H1 (cell line): ENCODE measurements at regions not wholly inside any gene's neighbourhood (a gene's known extent, or its start where the extent isn't known, plus 50 kb on each side); places are given as distances from the start of the nearest gene placed in this dataset.

Experiments used
- CTCF ChIA-PET: fragments of 300-600 bp; sonication (Branson Sonifier 250); formaldehyde crosslinking; loops from one replicate; lab custom pipeline; 2021; ENCODE audit not compliant: partially characterized antibody; lab: Charles Lee
- POLR2A ChIA-PET: fragments of 300-600 bp; sonication (Branson Sonifier 250); formaldehyde crosslinking; loops from one replicate; lab custom pipeline; 2021; ENCODE audit warnings: inconsistent platforms; ENCODE audit not compliant: partially characterized antibody; lab: Charles Lee
- DNase-seq, 2 experiments: peaks; one replicate each; pipeline versions ENCODE4 v3.0.0 to v3.0.0-alpha.2; 2010 to 2022; ENCODE audit warnings: low spot score in 2 of 2, low read depth in 1 of 2, mixed read lengths in 1 of 2
- FAIRE-seq: peaks from 2 replicates; lab custom pipeline; 2011; peaks lifted over from hg19 to GRCh38; lab: Jason Lieb, UNC
- H2AFZ ChIP-seq: 2 replicates; pipeline ENCODE4 v1.8.1; 2012; ENCODE audit warnings: low read length, inconsistent platforms
- H2AK5ac ChIP-seq: 2 replicates; pipeline ENCODE4 v1.6.1; 2013; ENCODE audit warnings: low read depth, low read length
- H2BK120ac ChIP-seq: replicated peaks from 2 replicates; pipeline ENCODE3; 2013; ENCODE audit warnings: low read depth, low read length, inconsistent platforms
- H2BK12ac ChIP-seq: 2 replicates; pipeline ENCODE4 v1.6.1; 2013; ENCODE audit warnings: low read depth, low read length
- H2BK15ac ChIP-seq: 2 replicates; pipeline ENCODE4 v1.6.1; 2013; ENCODE audit warnings: low read length
- H2BK20ac ChIP-seq: 2 replicates; pipeline ENCODE4 v1.6.1; 2013; ENCODE audit warnings: low read length
- H2BK5ac ChIP-seq: 2 replicates; pipeline ENCODE4 v1.6.1; 2013; ENCODE audit warnings: low read depth, low read length
- H3K14ac ChIP-seq: 2 replicates; pipeline ENCODE4 v1.6.1; 2013; ENCODE audit warnings: inconsistent platforms; ENCODE audit not compliant: insufficient read length
- H3K18ac ChIP-seq: 2 replicates; pipeline ENCODE4 v1.6.1; 2013; ENCODE audit warnings: low read length; ENCODE audit errors: extremely low read depth
- H3K23ac ChIP-seq: 2 replicates; pipeline ENCODE4 v1.6.1; 2013; ENCODE audit warnings: inconsistent platforms; ENCODE audit not compliant: insufficient read length
- H3K23me2 ChIP-seq: 2 replicates; pipeline ENCODE4 v1.6.1; 2013; ENCODE audit warnings: low read depth, low read length
- H3K27ac ChIP-seq: 2 replicates; pipeline ENCODE4 v1.6.1; 2011; ENCODE audit warnings: low read depth, low read length, inconsistent platforms
- H3K27me3 ChIP-seq, 4 experiments: replicated peaks in 1 of 4; 1 replicate in 1 of 4; 2 replicates in 3 of 4; pipeline versions ENCODE4 v1.6.1 to v1.8.1; 2011 to 2013; ENCODE audit warnings: low read length in 3 of 4, mild to moderate bottlenecking in 3 of 4, inconsistent platforms in 2 of 4, mixed read lengths in 2 of 4, moderate library complexity in 1 of 4; ENCODE audit not compliant: control insufficient read depth in 3 of 4, insufficient read depth in 3 of 4; ENCODE audit errors: extremely low read depth in 1 of 4
- H3K36me3 ChIP-seq, 4 experiments: 2 replicates each; pipeline versions ENCODE4 v1.6.1 to v1.8.1; 2011 to 2013; ENCODE audit warnings: mild to moderate bottlenecking in 4 of 4, low read length in 3 of 4, moderate library complexity in 2 of 4, control low read depth in 1 of 4, inconsistent platforms in 1 of 4; ENCODE audit not compliant: insufficient read depth in 4 of 4, control insufficient read depth in 2 of 4
- H3K4ac ChIP-seq: replicated peaks from 2 replicates; pipeline ENCODE3; 2013; ENCODE audit warnings: low read length, low read depth, mixed read lengths, inconsistent platforms; ENCODE audit not compliant: insufficient read length
- H3K4me1 ChIP-seq, 4 experiments: replicated peaks in 1 of 4; 1 replicate in 1 of 4; 2 replicates in 3 of 4; pipeline versions ENCODE4 v1.6.1 to v1.8.1; 2011 to 2013; ENCODE audit warnings: low read length in 3 of 4, inconsistent platforms in 2 of 4, mixed read lengths in 1 of 4; ENCODE audit not compliant: insufficient read depth in 4 of 4, control insufficient read depth in 3 of 4
- H3K4me2 ChIP-seq, 2 experiments: 2 replicates each; pipeline versions ENCODE4 v1.6.1 to v1.8.1; 2011 to 2013; ENCODE audit warnings: low read depth in 2 of 2, low read length in 2 of 2, control low read depth in 1 of 2, inconsistent platforms in 1 of 2, mild to moderate bottlenecking in 1 of 2; ENCODE audit not compliant: insufficient read depth in 1 of 2
- H3K4me3 ChIP-seq, 4 experiments: fragments of 200-600, 300-600 bp in 1 of 4; sonication (generic), shearing (Covaris generic), sonication (Bioruptor Twin) in 1 of 4; 2 replicates each; pipeline versions ENCODE4 v1.5.1 to v1.8.1; 2011 to 2016; ENCODE audit warnings: low read length in 4 of 4, low read depth in 3 of 4, control low read depth in 2 of 4, inconsistent platforms in 2 of 4, mild to moderate bottlenecking in 2 of 4, mixed read lengths in 1 of 4, moderate library complexity in 1 of 4; ENCODE audit not compliant: insufficient read depth in 2 of 4; ENCODE audit errors: extremely low read depth in 1 of 4
- H3K56ac ChIP-seq: replicated peaks from 2 replicates; pipeline ENCODE3; 2013; ENCODE audit warnings: low read depth, mild to moderate bottlenecking, mixed read lengths, low read length, inconsistent platforms; ENCODE audit not compliant: insufficient read length
- H3K79me1 ChIP-seq: 2 replicates; pipeline ENCODE4 v1.6.1; 2013; ENCODE audit warnings: low read depth, low read length, control low read depth
- H3K79me2 ChIP-seq, 2 experiments: 2 replicates each; pipeline versions ENCODE4 v1.6.1 to v1.8.1; 2012 to 2013; ENCODE audit warnings: low read length in 2 of 2, mild to moderate bottlenecking in 2 of 2, inconsistent platforms in 1 of 2; ENCODE audit not compliant: insufficient read depth in 2 of 2, control insufficient read depth in 1 of 2
- H3K9ac ChIP-seq, 4 experiments: replicated peaks in 1 of 4; 1 replicate in 1 of 4; 2 replicates in 3 of 4; pipeline versions ENCODE4 v1.6.1 to v1.8.1; 2011 to 2013; ENCODE audit warnings: low read depth in 3 of 4, low read length in 3 of 4, control low read depth in 2 of 4, mild to moderate bottlenecking in 2 of 4, moderate library complexity in 2 of 4, inconsistent platforms in 1 of 4; ENCODE audit errors: extremely low read depth in 1 of 4
- H3K9me3 ChIP-seq, 2 experiments: 2 replicates each; pipeline versions ENCODE4 v1.6.1 to v1.8.1; 2012 to 2013; ENCODE audit warnings: mild to moderate bottlenecking in 2 of 2, moderate library complexity in 2 of 2, control low read depth in 1 of 2, inconsistent platforms in 1 of 2, low read depth in 1 of 2, low read length in 1 of 2, mixed read lengths in 1 of 2; ENCODE audit not compliant: insufficient read depth in 2 of 2
- H4K20me1 ChIP-seq, 2 experiments: replicated peaks in 1 of 2; 2 replicates each; pipeline versions ENCODE3 to v1.8.1; 2011 to 2013; ENCODE audit warnings: inconsistent platforms in 2 of 2, low read length in 2 of 2, mild to moderate bottlenecking in 1 of 2; ENCODE audit not compliant: insufficient read depth in 2 of 2, control insufficient read depth in 1 of 2
- H4K5ac ChIP-seq: 2 replicates; pipeline ENCODE4 v1.6.1; 2013; ENCODE audit warnings: low read length, low read depth, mixed read lengths, inconsistent platforms; ENCODE audit not compliant: insufficient read length
- H4K8ac ChIP-seq: 2 replicates; pipeline ENCODE4 v1.8.0; 2013; ENCODE audit warnings: mild to moderate bottlenecking, moderate library complexity, low read length, inconsistent platforms; ENCODE audit not compliant: insufficient read depth; ENCODE audit errors: extremely low read depth
- H4K91ac ChIP-seq: replicated peaks from 2 replicates; pipeline ENCODE3; 2013; ENCODE audit warnings: low read length, mixed read lengths, inconsistent platforms; ENCODE audit not compliant: insufficient read length
- BRCA1 ChIP-seq: IDR thresholded peaks from 2 replicates; pipeline ENCODE4 v1.6.1; 2012; ENCODE audit warnings: low read depth, low read length, improper control_type of control experiment
- CTCF ChIP-seq, 3 experiments: IDR thresholded peaks; 1 replicate in 2 of 3; 2 replicates in 1 of 3; pipeline versions ENCODE4 v1.5.1 to v1.6.1; 2011; ENCODE audit warnings: low read length in 3 of 3, mild to moderate bottlenecking in 3 of 3, inconsistent platforms in 2 of 3, low read depth in 1 of 3, moderate library complexity in 1 of 3; ENCODE audit not compliant: insufficient read depth in 1 of 3; ENCODE audit errors: control extremely low read depth in 1 of 3
- EZH2 ChIP-seq: fragments of 200-600 bp; sonication (generic); IDR thresholded peaks from 2 replicates; pipeline ENCODE4 v1.7.1; 2012; ENCODE audit warnings: low read depth, mild to moderate bottlenecking, moderate library complexity, low read length, inconsistent platforms; ENCODE audit not compliant: severe bottlenecking
- RAD21 ChIP-seq, 2 experiments: IDR thresholded peaks in 1 of 2; conservative IDR thresholded peaks in 1 of 2; 2 replicates each; pipeline ENCODE4 v1.6.1; 2011; ENCODE audit warnings: low read depth in 2 of 2, low read length in 2 of 2, improper control_type of control experiment in 1 of 2, inconsistent platforms in 1 of 2, mild to moderate bottlenecking in 1 of 2, moderate library complexity in 1 of 2
- SP2 ChIP-seq: IDR thresholded peaks from 2 replicates; pipeline ENCODE4 v1.6.1; 2012; ENCODE audit warnings: mild to moderate bottlenecking, low read length, inconsistent platforms
- TAF1 ChIP-seq: IDR thresholded peaks from 2 replicates; pipeline ENCODE4 v1.6.1; 2011; ENCODE audit warnings: mild to moderate bottlenecking, low read depth, low read length
- WGBS, 2 experiments: shearing (Covaris generic) in 1 of 2; methylation state at CpG; one replicate each; pipeline versions ENCODE4 v1.1.6 to v1.1.7; 2013 to 2015; ENCODE audit warnings: low lambda C conversion rate in 2 of 2, mixed read lengths in 2 of 2, inconsistent platforms in 1 of 2, low coverage in 1 of 2, missing lambda C conversion rate in 1 of 2; ENCODE audit not compliant: insufficient replicate concordance in 2 of 2, insufficient coverage in 1 of 2, insufficient read length in 1 of 2; ENCODE audit errors: extremely low coverage in 1 of 2, missing lambda C conversion rate in 1 of 2; 5-methylcytosine and 5-hydroxymethylcytosine counted together

GRCh38 chrX:137432609-137433008, 133.3 kb upstream of the ZIC3 start:
- Histone ChIP-seq H2BK20ac (no peak overlapping the region), H4K8ac (no peak overlapping the region), H3K4me3 (no peak overlapping the region), H3K79me2 (no peaks in the 10 kb centered on the region), H3K36me3 (no peaks in the 10 kb centered on the region), H3K4me2 (no peak overlapping the region; a peak in 1 of 4 replicates), H3K27ac (no peak overlapping the region), H3K23ac (no peak overlapping the region), H4K91ac (no peak overlapping the region), H2AFZ (no peak overlapping the region), H4K20me1 (no peaks in the 10 kb centered on the region), H3K27me3 (peaks cover 0 to 6% (median 1%) of the 10 kb centered on the region in 4 experiments; a peak in 5 of 7 replicates), H3K18ac (no peak overlapping the region), H2BK15ac (no peak overlapping the region), H3K14ac (no peak overlapping the region), H3K9me3 (no peaks in the 10 kb centered on the region), H2AK5ac (no peak overlapping the region), H2BK12ac (no peak overlapping the region), H3K79me1 (no peaks in the 10 kb centered on the region), H3K4ac (no peak overlapping the region), H4K5ac (no peak overlapping the region), H3K23me2 (peaks cover 5% of the 10 kb centered on the region; the same call in 1 of the 2 replicates), H2BK5ac (no peak overlapping the region), H2BK120ac (no peak overlapping the region), H3K4me1 (peaks cover 0 to 2% (median 0%) of the 10 kb centered on the region in 4 experiments; a peak in 2 of 7 replicates), H3K9ac (no peak overlapping the region), H3K56ac (no peak overlapping the region)
- peak in 1 of 2 experiments; percentile 51 for DNase-seq
- FAIRE-seq: peak; percentile 36
- POLR2A ChIA-PET: interaction anchor here (0.8 to 2.3 kb wide), 3 partner anchors 116 to 142 kb away, joined by 3 to 7 read pairs (median 6); partner anchors contain the start of gene ZIC3
- CTCF ChIA-PET: interaction anchor here (0.5 to 5.1 kb wide), 26 partner anchors 9 to 600 kb away, joined by 3 to 40 read pairs (median 4); no protein-coding TSS in a partner anchor
- TF ChIP-seq SP2 (no peak), RAD21 (IDR thresholded peaks at IDR 0.05 in 1 of 2, conservative IDR thresholded peaks at IDR 0.05 in 1 of 2; ENCODE audit: low read depth in 2 of 2, low read length in 2 of 2) (peak; percentile 86), BRCA1 (no peak), CTCF (IDR thresholded peaks at IDR 0.05; ENCODE audit: control extremely low read depth in 1 of 3, insufficient read depth in 1 of 3, low read depth in 1 of 3, low read length in 3 of 3) (peak; percentile 38 to 70 (median 56)), EZH2 (no peak), TAF1 (no peak)
- WGBS, 2 experiments: 0% methylated on average over 1 of the region's 1 CpG; no CpG with 5 or more reads in 1 of the 2 experiments
